Stimulated activated CD4-positive, alpha-beta T cell treated with anti-CD3 and anti-CD28 coated beads, TNF-alpha, amount 100 ng/mL, for 48 hours (primary cell): ENCODE measurements at regions not wholly inside any gene's neighbourhood (a gene's known extent, or its start where the extent isn't known, plus 50 kb on each side); places are given as distances from the start of the nearest gene placed in this dataset.
"Not testable (repeated sequence)": the region's sequence is repeated elsewhere in the genome, so short reads cannot be mapped to it uniquely, and the experiment has no call there.

Experiments
- DNase-seq, 3 donors: peaks; one replicate each; pipeline ENCODE4 v3.0.0-alpha.2; 2020; ENCODE audit warnings: low read depth in 3 of 3

- no peak for DNase-seq
These were observed 74.2 kb downstream of the APOBEC1 start for GRCh38 chr12:7591531-7591930.

GRCh38 chr12:7590085-7590484 lies 75.6 kb downstream of the APOBEC1 start:
- DNase-seq = not testable (repeated sequence)

- DNase-seq = peak; percentile 2 to 24 (median 18)
These were observed 76.9 kb downstream of the APOBEC1 start for GRCh38 chr12:7588742-7589329.

GRCh38 chr12:7584137-7584536 lies 80.6 kb upstream of the CD163 start:
- DNase-seq = peak in 1 of 3 donors; percentile 18

- no peak for DNase-seq
These were observed 79.9 kb upstream of the CD163 start for GRCh38 chr12:7583471-7583870.

- no peak for DNase-seq
These were observed 79.2 kb upstream of the CD163 start for GRCh38 chr12:7582796-7583195.

- DNase-seq = no peak
These were observed 78.0 kb upstream of the CD163 start for GRCh38 chr12:7581625-7582024.

GRCh38 chr12:7581046-7581445 lies 77.5 kb upstream of the CD163 start:
- DNase-seq = no peak

- no peak for DNase-seq
These were observed 67.7 kb upstream of the CD163 start for GRCh38 chr12:7571257-7571656.

GRCh38 chr12:7557227-7557626 lies 53.6 kb upstream of the CD163 start:
- no peak for DNase-seq

- no peak for DNase-seq
These were observed 52.2 kb upstream of the CD163 start for GRCh38 chr12:7555752-7556151.

- not testable (repeated sequence) for DNase-seq
These were observed 51.3 kb upstream of the CD163 start for GRCh38 chr12:7554831-7555230.
